ENCODE measurements at regions not wholly inside any gene's neighbourhood (a gene's known extent, or its start where the extent isn't known, plus 50 kb on each side); places are given as distances from the start of the nearest gene placed in this dataset.

DNA sequence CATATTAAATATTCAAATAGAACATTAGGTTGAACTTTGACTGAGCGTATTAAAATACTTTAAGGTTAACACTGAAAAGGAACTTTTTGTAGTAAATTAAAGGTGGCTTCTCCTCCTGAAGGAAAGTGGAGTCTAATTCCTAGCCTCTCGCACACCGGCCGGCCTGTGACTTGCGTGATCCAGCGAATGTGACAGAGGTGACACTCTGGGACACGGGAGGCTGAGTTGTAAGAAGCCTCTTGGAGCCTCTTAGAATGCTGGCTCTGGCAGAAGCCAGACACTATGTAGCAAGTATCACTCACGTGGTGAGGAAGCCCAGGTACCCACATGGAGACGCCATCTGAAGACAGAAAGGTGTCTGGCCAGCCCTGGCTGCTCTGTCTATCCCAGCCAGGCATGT, 64.9 kb upstream of the NSMCE3 start:
- no peak for ATAC-seq
- TF ChIP-seq TCF4 (CRISPR knock-in tag; IDR thresholded peaks at IDR 0.05; ENCODE audit: borderline replicate concordance), result no peak
- no peak for TF ChIP-seq CSDC2 (CRISPR knock-in tag; IDR thresholded peaks at IDR 0.05)
- TF ChIP-seq GLIS3 (CRISPR knock-in tag; IDR thresholded peaks at IDR 0.05), result no peak
- TF ChIP-seq ZFP30 (CRISPR knock-in tag; IDR thresholded peaks at IDR 0.05), result no peak
- TF ChIP-seq CREB5 (CRISPR knock-in tag; IDR thresholded peaks at IDR 0.05; ENCODE audit: low read depth), result no peak
- no peak for TF ChIP-seq ZNF565 (CRISPR knock-in tag; conservative IDR thresholded peaks at IDR 0.05; ENCODE audit: low read depth)
- no peak for TF ChIP-seq ZNF70 (CRISPR knock-in tag; IDR thresholded peaks at IDR 0.05)
- TF ChIP-seq, protein P1, sequence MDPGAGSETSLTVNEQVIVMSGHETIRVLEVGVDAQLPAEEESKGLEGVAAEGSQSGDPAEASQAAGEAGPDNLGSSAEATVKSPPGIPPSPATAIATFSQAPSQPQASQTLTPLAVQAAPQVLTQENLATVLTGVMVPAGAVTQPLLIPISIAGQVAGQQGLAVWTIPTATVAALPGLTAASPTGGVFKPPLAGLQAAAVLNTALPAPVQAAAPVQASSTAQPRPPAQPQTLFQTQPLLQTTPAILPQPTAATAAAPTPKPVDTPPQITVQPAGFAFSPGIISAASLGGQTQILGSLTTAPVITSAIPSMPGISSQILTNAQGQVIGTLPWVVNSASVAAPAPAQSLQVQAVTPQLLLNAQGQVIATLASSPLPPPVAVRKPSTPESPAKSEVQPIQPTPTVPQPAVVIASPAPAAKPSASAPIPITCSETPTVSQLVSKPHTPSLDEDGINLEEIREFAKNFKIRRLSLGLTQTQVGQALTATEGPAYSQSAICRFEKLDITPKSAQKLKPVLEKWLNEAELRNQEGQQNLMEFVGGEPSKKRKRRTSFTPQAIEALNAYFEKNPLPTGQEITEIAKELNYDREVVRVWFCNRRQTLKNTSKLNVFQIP (CRISPR knock-in tag; IDR thresholded peaks at IDR 0.05; ENCODE audit: borderline replicate concordance, low read depth), result no peak
- TF ChIP-seq ESRRG (CRISPR knock-in tag; IDR thresholded peaks at IDR 0.05), result no peak
- TF ChIP-seq ISL1 (CRISPR knock-in tag; IDR thresholded peaks at IDR 0.05), result no peak
- TF ChIP-seq ZNF8 (CRISPR knock-in tag; IDR thresholded peaks at IDR 0.05), result no peak
- TF ChIP-seq CSRNP3 (CRISPR knock-in tag; IDR thresholded peaks at IDR 0.05), result no peak
- TF ChIP-seq TOX (CRISPR knock-in tag; IDR thresholded peaks at IDR 0.05; ENCODE audit: borderline replicate concordance), result no peak
- TF ChIP-seq OSR1 (CRISPR knock-in tag; IDR thresholded peaks at IDR 0.05), result no peak
- TF ChIP-seq ARNTL (CRISPR knock-in tag; IDR thresholded peaks at IDR 0.05; ENCODE audit: borderline replicate concordance, low read depth), result no peak

DNA sequence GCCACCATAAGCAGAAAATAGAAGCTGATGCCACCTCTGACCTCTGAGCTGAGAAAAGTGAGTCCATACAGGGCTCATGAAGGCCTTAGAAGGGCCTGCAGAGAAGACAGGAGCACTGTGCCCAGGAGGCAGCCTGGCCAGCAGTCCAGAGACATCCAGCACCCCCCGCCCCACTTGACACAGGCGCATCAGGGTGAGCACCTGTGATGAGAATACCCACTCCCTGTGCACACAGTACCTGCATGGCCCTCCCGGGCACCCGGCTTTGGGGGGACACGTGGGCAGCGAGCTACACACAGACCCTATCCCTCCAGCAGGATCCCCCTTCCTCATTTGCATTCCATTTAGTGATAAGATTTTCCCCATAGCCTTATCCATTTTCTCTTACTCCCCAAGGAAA, 63.6 kb upstream of the NSMCE3 start:
- no peak for TF ChIP-seq ZC3H10 (CRISPR knock-in tag; IDR thresholded peaks at IDR 0.05)
- TF ChIP-seq CREB5 (CRISPR knock-in tag; IDR thresholded peaks at IDR 0.05; ENCODE audit: low read depth), result no peak
- TF ChIP-seq BACH2 (CRISPR knock-in tag; IDR thresholded peaks at IDR 0.05; ENCODE audit: borderline replicate concordance), result no peak
- TF ChIP-seq, protein P1 (CRISPR knock-in tag; IDR thresholded peaks at IDR 0.05; ENCODE audit: borderline replicate concordance, low read depth), result no peak
- ATAC-seq, result no peak

DNA sequence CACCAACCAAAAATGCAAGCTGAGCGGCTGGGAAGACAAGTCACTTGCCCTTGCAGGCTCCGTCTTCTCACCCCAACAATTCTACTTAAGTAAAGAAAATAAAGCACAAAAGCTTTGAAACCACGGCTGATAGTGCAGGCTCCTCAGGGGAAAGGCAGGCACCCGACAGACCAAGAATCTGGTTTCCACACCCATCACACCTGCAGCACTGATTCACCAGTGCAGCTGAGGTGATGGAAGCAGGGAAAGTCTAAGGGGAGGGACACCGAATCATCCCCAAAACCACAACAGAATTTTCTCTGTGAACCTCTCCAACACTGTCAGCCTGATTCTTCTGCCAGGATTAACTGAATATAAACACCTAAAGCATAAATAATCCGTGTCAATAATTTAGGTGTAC, 62.0 kb upstream of the NSMCE3 start:
- ATAC-seq, result no peak
- TF ChIP-seq PPARA (CRISPR knock-in tag; IDR thresholded peaks at IDR 0.05; ENCODE audit: borderline replicate concordance), result no peak
- TF ChIP-seq RARB (CRISPR knock-in tag; IDR thresholded peaks at IDR 0.05), result no peak
- no peak for TF ChIP-seq TOX (CRISPR knock-in tag; IDR thresholded peaks at IDR 0.05; ENCODE audit: borderline replicate concordance)
- TF ChIP-seq CSDC2 (CRISPR knock-in tag; IDR thresholded peaks at IDR 0.05), result no peak
- TF ChIP-seq BACH2 (CRISPR knock-in tag; IDR thresholded peaks at IDR 0.05; ENCODE audit: borderline replicate concordance), result no peak
- TF ChIP-seq SNAI2 (CRISPR knock-in tag; IDR thresholded peaks at IDR 0.05), result no peak
- TF ChIP-seq OSR1 (CRISPR knock-in tag; IDR thresholded peaks at IDR 0.05), result no peak
- no peak for TF ChIP-seq ZC3H10 (CRISPR knock-in tag; IDR thresholded peaks at IDR 0.05)
- TF ChIP-seq, protein P1 (CRISPR knock-in tag; IDR thresholded peaks at IDR 0.05; ENCODE audit: borderline replicate concordance, low read depth), result no peak
- TF ChIP-seq CSRNP3 (CRISPR knock-in tag; IDR thresholded peaks at IDR 0.05), result no peak
- no peak for TF ChIP-seq ISL1 (CRISPR knock-in tag; IDR thresholded peaks at IDR 0.05)
- no peak for TF ChIP-seq TCF4 (CRISPR knock-in tag; IDR thresholded peaks at IDR 0.05; ENCODE audit: borderline replicate concordance)

Measured in SK-N-SH treated with all-trans-retinoic acid at 6 μM for 48 hours (cell line).